Dedifferentiated amniotic fluid mesenchymal stem cell (primary cell): ENCODE measurements at regions not wholly inside any gene's neighbourhood (a gene's known extent, or its start where the extent isn't known, plus 50 kb on each side); places are given as distances from the start of the nearest gene placed in this dataset.
"Not testable (repeated sequence)": the region's sequence is repeated elsewhere in the genome, so short reads cannot be mapped to it uniquely, and the experiment has no call there.

Source experiments
- DNase-seq: peaks from one replicate; pipeline ENCODE4 v3.0.0-alpha.2; 2016; ENCODE audit errors: extremely low spot score

- no peak for DNase-seq
Measured at GRCh38 chr5:97488126-97488668, 305.1 kb upstream of the RIOK2 start.

- no peak for DNase-seq
Measured at GRCh38 chr5:97489010-97489840, 306.2 kb upstream of the RIOK2 start.

DNA sequence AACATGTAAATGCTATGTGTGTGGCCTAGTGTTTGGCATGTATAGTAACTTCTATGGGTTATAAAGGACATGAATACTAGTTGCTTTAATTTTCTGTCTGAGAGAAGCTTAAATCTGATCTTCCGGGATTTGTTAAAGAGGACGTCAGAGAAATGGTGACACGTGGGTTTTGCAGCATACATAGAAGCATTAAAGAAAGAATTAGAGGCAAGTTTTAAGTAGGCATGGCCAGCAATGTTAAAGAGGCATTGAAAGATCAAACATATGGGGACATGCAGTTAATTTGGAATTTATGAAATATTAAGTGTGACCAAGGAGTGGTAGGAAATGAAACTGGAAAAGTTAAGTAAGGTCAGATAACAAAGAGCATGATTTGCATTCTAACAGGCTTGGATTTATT is 311.4 kb upstream of the RIOK2 start:
- no peak for DNase-seq

DNA sequence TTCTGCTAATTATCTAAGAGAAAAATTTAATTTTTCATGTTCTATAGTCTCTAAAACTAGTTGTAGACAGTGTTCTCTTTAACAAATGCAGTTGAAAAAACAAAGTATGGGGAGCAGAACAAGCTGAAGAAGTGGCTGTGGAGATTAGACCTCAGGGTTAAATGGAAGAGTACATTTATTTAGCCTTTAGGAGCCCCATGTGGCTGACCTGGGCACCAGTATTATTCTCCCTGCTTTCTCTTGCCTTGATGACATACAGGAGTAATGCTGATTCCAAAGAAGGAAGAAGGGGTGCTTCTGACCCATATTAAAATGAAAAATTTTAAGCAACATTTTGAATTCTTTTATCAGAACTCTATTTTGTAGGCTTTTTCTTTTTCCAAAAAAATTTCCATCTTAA is 312.3 kb upstream of the RIOK2 start:
- DNase-seq: no peak

- DNase-seq: no peak
Measured at GRCh38 chr5:97496037-97496436, 313.0 kb upstream of the RIOK2 start.

GRCh38 chr5:97498657-97499056 is 315.6 kb upstream of the RIOK2 start:
- no peak for DNase-seq

DNA sequence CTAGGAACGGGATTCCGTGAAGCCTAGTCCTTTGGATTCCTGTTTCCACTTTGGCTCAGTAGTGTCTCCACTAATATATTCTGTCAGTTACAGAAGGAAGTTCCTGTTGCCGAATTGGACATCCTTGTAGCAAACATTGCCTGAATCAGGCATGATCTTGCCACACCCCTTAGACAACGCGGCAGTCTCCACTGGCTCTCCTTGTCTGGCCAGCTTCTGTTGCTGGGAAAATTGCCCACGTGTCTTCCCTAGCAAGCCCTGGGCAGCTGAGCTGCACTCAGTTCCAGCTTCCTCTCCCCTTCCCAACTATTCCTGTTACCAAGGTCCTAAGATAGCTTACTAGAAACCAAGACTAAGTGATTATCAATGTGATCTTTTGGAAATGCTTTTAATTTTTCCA is 316.6 kb upstream of the RIOK2 start:
- DNase-seq: no peak

DNA sequence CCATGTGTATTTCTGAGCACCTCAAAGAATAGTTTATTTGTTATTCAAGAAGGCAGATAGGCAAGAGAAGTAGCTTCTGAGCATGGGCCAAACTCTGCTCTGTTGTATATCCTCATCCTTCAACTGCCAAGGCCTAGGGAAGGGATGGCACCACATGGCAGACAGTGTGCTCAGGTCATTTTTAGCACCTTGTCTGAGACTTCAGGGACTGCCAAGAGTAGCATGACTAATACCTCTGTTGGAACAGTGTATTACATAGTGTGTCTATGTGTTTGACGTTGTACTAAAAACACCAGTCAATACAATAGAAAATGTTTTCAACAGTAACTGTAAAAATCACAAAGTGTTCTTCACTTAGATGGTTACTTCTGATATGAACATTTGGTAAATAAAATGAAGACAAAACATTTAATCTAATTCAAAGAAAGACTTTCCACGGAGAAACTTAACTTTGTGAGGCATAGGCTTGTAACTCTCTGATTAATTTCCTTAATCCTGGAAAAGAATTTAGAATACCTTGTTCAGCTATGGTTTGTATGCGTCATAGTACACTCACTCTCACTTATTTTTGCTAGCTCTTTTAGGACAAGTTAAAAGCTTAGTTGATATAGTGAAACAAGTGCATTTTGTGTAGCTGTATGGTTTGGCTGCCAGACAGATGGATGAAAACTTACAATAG is 318.4 kb upstream of the RIOK2 start:
- DNase-seq: no peak

DNA sequence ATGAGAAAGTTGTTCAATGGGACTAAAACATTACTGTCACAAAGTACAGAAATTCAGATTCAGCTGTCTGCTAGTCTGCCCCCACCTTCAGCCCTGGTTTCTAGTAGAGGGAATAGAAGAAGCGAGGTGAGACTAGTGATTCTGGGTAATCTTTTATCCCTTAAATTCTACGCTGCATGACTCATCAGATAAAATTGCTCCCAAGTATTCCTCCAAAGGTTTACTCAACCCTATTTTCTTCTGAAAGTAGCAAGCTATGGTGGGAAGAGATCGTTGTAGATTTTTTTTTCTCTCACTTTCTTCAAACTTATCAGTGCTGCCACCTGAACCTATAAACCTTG is 318.9 kb upstream of the RIOK2 start:
- DNase-seq: no peak

- DNase-seq: no peak
Measured at GRCh38 chr5:97508864-97509263, 325.8 kb upstream of the RIOK2 start.

GRCh38 chr5:97519565-97519964 is 336.5 kb upstream of the RIOK2 start:
- not testable (repeated sequence) for DNase-seq

DNA sequence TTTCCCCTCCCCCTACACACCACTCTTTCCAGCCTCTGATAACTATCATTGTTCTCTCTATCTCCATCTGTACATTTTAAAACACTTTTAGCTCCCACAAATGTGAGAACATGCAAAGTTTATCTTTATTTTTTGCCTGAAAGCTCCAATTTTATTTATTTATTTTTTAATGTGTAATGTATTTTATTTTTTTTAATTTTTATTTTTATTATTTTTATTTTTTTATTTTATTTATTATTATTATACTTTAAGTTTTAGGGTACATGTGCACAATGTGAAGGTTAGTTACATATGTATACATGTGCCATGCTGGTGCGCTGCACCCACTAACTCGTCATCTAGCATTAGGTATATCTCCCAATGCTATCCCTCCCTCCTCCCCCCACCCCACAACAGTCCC is 340.3 kb upstream of the RIOK2 start:
- not testable (repeated sequence) for DNase-seq

GRCh38 chr5:97525780-97526179 is 342.7 kb upstream of the RIOK2 start:
- DNase-seq: no peak

GRCh38 chr5:97528941-97529340 is 345.9 kb upstream of the RIOK2 start:
- peak; percentile 53 for DNase-seq

GRCh38 chr5:97529354-97529985 is 346.4 kb upstream of the RIOK2 start:
- no peak for DNase-seq

DNA sequence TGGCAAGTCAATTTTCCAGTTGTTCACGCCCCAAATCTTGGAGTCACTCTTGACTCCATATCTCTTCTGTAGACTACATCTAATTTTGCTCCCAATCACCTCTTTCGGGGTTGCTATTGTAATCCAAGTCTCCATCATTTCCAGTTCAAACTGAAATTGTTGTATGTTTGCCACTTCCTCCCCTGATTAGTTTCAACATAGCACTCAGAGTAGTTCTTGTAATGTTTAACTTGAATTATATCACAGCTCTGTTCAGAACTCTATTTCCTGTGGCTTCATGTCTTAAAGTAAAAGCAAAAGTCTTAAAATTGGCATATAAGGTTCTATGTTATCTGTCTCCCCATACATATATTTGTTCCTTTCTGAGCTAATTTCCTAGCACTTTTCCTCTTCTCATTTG is 348.5 kb upstream of the RIOK2 start:
- DNase-seq: no peak

GRCh38 chr5:97534166-97534565 is 351.1 kb upstream of the RIOK2 start:
- peak; percentile 89 for DNase-seq

GRCh38 chr5:97536683-97537082 is 353.6 kb upstream of the RIOK2 start:
- no peak for DNase-seq

DNA sequence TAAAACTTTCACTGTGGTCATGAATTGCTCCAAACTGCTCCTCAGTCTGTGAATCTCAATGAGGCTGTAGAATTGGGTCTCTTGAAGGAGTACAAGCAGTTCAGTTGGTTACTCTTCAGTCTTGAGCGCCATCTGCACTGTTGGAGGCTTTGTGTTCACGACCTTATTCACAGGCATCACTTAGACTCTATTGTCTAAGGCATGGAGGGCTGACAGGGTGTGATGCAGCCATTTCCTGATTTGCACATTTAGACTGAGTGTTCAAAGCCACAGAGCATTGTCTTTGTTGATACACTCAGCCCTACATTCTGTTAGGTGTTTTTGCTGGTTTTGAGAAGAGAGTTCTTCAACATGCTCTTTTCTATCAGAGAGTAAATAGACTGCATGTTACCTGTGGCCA is 355.9 kb upstream of the RIOK2 start:
- no peak for DNase-seq

- no peak for DNase-seq
Measured at GRCh38 chr5:97541864-97542263, 358.8 kb upstream of the RIOK2 start.

GRCh38 chr5:97542469-97542868 is 359.4 kb upstream of the RIOK2 start:
- no peak for DNase-seq

- no peak for DNase-seq
Measured at GRCh38 chr5:97543166-97543565, 360.1 kb upstream of the RIOK2 start.

- DNase-seq: no peak
Measured at GRCh38 chr5:97544240-97544639, 361.2 kb upstream of the RIOK2 start.
